ENCODE measurements at regions not wholly inside any gene's neighbourhood (a gene's known extent, or its start where the extent isn't known, plus 50 kb on each side); places are given as distances from the start of the nearest gene placed in this dataset.

GRCh38 chr3:118171236-118171852 is 863.3 kb downstream of the IGSF11 start:
- TF ChIP-seq PATZ1 (CRISPR knock-in tag; IDR thresholded peaks at IDR 0.05; ENCODE audit: borderline replicate concordance) (no peak), PPARA (CRISPR knock-in tag; IDR thresholded peaks at IDR 0.05; ENCODE audit: borderline replicate concordance) (no peak), ZFP3 (CRISPR knock-in tag; IDR thresholded peaks at IDR 0.05) (no peak), SNAI2 (CRISPR knock-in tag; IDR thresholded peaks at IDR 0.05) (no peak), TOX (CRISPR knock-in tag; IDR thresholded peaks at IDR 0.05; ENCODE audit: borderline replicate concordance) (no peak), ARNTL (CRISPR knock-in tag; IDR thresholded peaks at IDR 0.05; ENCODE audit: borderline replicate concordance, low read depth) (no peak), ZNF70 (CRISPR knock-in tag; IDR thresholded peaks at IDR 0.05) (no peak), POU6F1 (CRISPR knock-in tag; IDR thresholded peaks at IDR 0.05; ENCODE audit: borderline replicate concordance, low read depth) (no peak), BACH2 (CRISPR knock-in tag; IDR thresholded peaks at IDR 0.05; ENCODE audit: borderline replicate concordance) (no peak), ESRRG (CRISPR knock-in tag; IDR thresholded peaks at IDR 0.05) (no peak), ZC3H10 (CRISPR knock-in tag; IDR thresholded peaks at IDR 0.05) (no peak), OSR1 (CRISPR knock-in tag; IDR thresholded peaks at IDR 0.05) (no peak), RARB (CRISPR knock-in tag; IDR thresholded peaks at IDR 0.05) (no peak), CREB5 (CRISPR knock-in tag; IDR thresholded peaks at IDR 0.05; ENCODE audit: low read depth) (no peak), CSRNP3 (CRISPR knock-in tag; IDR thresholded peaks at IDR 0.05) (no peak)
- ATAC-seq = no peak

- ATAC-seq = no peak
- TF ChIP-seq ZNF70 (CRISPR knock-in tag; IDR thresholded peaks at IDR 0.05) = no peak
- TF ChIP-seq POU6F1 (CRISPR knock-in tag; IDR thresholded peaks at IDR 0.05; ENCODE audit: borderline replicate concordance, low read depth) = no peak
- TF ChIP-seq BACH2 (CRISPR knock-in tag; IDR thresholded peaks at IDR 0.05; ENCODE audit: borderline replicate concordance) = no peak
- TF ChIP-seq CSRNP3 (CRISPR knock-in tag; IDR thresholded peaks at IDR 0.05) = no peak
- TF ChIP-seq ESRRG (CRISPR knock-in tag; IDR thresholded peaks at IDR 0.05) = no peak
- TF ChIP-seq ZFP3 (CRISPR knock-in tag; IDR thresholded peaks at IDR 0.05) = no peak
- no peak for TF ChIP-seq CSDC2 (CRISPR knock-in tag; IDR thresholded peaks at IDR 0.05)
- no peak for TF ChIP-seq ZNF8 (CRISPR knock-in tag; IDR thresholded peaks at IDR 0.05)
- no peak for TF ChIP-seq RARB (CRISPR knock-in tag; IDR thresholded peaks at IDR 0.05)
- TF ChIP-seq PPARA (CRISPR knock-in tag; IDR thresholded peaks at IDR 0.05; ENCODE audit: borderline replicate concordance) = no peak
- no peak for TF ChIP-seq TSHZ2 (CRISPR knock-in tag; IDR thresholded peaks at IDR 0.05)
Observed at GRCh38 chr3:118180853-118181252, 853.8 kb downstream of the IGSF11 start.

Measured in SK-N-SH treated with all-trans-retinoic acid at 6 μM for 48 hours (cell line).